HG03280 (cell line): ENCODE measurements at regions not wholly inside any gene's neighbourhood (a gene's known extent, or its start where the extent isn't known, plus 50 kb on each side); places are given as distances from the start of the nearest gene placed in this dataset.
A peak's percentile ranks its signal among the peaks of the same experiment; 100 is the strongest.

Experiments
- ATAC-seq: cut with Tn5 transposase; IDR thresholded peaks from one replicate; pipeline ENCODE4 v1.9.1; 2021; ENCODE audit warnings: mild to moderate bottlenecking, moderate library complexity; ENCODE audit not compliant: unreplicated experiment

DNA sequence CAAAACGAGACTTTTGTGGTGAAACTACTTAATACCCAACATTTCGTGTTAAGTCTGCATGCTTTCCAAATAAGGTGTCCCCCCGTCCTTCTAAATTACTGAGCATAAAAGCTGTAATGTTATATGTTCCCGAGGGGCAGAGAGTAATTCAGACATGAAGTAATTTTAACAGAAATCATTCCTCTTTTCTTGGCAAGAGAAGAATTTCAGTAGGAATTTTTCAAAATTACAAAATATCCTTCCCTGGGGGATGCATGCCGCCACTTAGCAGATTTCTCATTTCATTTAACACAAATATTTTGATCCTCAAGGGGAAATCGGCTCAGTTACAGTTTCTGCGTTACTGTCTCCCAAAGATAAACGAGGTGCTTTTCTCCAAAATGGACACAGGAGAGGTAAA lies 213.2 kb upstream of the RHOBTB1 start:
- no peak for ATAC-seq

DNA sequence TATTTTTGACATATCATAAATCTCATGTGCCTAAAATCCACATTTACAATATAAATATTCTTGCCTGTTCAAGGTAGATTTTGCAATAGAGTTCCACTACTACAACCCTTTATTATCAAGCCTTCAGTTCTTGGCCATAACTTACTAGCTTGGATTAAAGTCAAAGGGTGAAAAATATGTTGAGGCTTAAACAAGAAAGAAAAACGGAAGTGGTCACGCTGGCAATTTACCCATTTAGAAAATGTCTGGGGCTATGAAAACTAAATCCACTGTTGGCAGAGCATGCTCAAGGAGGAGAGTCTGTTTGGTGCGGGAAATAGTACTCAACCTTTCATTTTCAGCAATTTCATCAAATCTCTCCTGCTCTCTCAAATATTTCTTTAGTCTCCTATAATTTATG lies 209.8 kb upstream of the RHOBTB1 start:
- no peak for ATAC-seq

- ATAC-seq = no peak
Measured at GRCh38 chr10:61151059-61151458, 207.1 kb upstream of the RHOBTB1 start.

- no peak for ATAC-seq
Measured at GRCh38 chr10:61148451-61148850, 204.5 kb upstream of the RHOBTB1 start.

GRCh38 chr10:61142987-61143386 lies 199.0 kb upstream of the RHOBTB1 start:
- no peak for ATAC-seq

DNA sequence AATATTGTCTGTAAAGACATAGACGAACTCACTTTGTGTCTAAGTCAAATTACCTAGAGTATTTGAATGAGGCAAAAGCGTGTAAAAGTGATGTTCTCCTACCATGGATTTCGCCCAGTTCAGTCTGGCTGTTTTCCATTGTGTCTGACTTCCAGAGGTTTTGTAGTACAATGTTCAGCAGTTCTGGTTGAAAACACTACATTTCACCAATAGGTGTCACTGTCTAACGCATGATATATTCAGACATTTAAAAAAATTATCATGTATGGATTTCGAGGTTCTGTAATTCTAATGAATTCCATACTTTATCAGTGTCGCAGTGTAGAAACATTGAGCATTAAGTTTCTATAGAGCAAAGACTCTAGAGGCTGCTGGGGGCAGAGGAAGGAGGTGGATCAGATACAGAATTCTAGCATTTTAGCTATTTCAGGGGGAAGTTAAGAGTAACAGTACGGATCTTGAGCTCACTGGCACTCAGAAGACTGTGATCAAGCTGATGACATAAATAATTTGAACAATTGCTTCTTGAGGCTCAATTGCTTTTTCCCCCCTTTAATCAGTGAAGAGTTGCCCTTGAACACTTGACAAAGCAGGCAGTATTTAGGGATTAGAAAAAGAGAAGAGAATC lies 196.9 kb upstream of the RHOBTB1 start:
- ATAC-seq = no peak

- no peak for ATAC-seq
Measured at GRCh38 chr10:61139592-61139953, 195.6 kb upstream of the RHOBTB1 start.

DNA sequence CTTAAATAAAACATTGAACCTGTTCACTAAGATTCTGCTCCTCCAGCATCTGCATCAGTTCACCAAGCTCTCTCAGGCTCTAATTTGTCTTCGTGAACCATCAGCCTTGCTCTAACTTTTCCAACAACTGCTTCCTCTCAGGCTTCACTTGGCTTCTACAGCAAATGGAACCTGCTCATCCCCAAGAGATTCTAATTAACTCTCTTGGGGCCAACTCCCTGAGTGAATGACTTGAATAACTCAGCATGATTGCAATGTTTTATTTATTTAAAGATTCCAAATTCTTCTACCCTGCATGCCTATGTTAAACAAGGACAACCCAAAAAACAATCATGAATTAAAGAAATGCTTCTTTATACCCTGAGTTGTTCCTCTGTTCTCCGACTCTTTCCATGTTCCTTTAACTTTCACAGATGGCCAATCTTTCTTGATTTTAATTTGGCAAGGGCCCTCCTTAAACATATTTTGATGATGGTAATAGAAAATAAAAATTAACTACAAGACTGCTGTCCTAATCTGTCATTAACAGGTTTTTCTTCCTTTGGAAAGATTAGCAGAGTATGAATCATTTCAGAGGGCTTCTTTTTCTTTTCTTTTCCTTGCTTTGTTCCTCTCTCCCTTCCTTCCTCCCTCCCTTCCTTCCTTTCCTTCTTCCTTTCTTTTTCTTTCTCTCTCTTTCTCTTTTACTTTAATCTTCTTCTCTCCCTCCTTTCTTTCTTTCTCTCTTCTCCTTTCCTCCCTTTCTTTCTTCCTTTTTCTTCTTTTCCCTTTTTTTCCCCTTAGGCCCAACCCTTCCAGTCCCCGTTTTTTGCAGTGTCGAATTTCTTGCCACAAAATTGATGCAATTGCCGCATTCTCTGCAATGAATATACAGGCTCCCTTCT lies 195.0 kb upstream of the RHOBTB1 start:
- ATAC-seq = no peak

DNA sequence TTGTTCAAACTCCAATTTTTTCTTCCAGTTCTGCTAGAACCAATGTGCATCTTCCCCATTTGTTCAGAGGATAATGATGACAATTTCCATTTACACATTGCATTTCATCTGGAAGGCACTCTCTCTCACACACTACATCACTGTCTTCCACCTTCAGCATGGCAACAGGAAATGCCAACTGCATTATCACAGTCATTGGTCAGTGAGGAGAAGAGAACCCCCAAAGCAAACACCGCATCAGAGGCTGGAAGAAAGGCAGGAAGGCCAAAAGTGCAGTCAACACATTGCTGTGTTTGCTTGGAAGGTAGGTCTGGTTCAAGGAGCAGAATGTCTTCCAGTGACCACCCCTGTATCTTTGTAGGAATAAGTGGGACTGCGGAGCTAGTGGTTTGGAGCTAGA lies 192.2 kb upstream of the RHOBTB1 start:
- no peak for ATAC-seq

GRCh38 chr10:61135276-61135721 lies 191.3 kb upstream of the RHOBTB1 start:
- peak; percentile 91 for ATAC-seq

DNA sequence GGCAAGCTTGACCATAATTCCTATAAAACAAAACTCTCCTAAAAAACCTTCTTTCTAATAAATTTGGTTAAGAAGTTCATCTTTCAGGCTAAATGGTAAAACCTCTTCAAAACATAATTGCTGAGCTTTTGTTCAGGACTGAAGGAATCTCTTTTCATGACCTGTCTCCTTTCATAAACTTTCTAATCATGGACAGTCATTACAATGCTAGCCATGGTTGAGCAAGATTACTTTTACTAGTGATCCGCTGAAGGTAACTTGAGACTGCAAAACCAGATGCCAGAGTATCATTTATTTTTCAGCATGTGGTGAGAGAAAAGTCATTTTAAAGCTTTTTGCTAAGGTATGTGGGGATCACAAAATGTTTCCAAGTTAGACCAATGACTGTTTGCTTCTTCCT lies 186.4 kb upstream of the RHOBTB1 start:
- no peak for ATAC-seq

GRCh38 chr10:61128196-61128595 lies 184.2 kb upstream of the RHOBTB1 start:
- no peak for ATAC-seq

- ATAC-seq = peak; percentile 57
Measured at GRCh38 chr10:61125560-61126170, 181.7 kb upstream of the RHOBTB1 start.

DNA sequence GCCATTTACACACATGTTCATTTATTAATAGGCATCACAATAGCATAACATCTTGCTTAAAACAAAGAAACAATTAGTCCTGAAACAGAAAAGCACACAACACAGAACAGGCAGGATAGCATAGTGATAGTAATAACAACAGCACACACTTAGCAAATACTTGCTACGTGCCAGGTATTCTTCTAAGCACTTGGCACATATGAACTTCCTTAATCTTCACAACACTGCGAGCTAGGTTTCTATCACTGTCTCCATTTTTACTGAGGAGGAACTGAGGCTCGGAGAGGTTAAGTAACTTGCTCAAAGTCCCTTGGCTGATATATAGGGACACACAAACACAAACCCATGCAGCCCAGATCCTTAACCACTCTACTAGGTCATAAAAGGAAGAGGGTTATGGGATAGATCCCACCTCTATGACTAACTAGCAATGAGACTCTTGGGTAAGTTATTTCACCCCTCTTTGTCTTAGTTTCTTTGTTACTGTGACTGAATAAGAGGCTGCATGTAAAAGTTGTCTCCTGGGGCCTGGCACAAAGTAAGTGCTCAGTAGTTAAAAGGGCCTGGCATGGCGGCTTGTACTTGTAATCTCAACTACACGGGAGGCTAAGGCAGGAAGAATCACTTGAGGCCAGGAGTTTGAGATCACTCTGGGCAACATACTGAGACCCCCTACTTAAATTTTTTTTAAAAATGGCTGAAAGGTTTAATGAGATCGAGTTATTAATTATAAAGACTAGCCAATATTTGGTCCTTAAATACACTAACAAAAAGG lies 181.0 kb upstream of the RHOBTB1 start:
- no peak for ATAC-seq

GRCh38 chr10:61120805-61121204 lies 176.8 kb upstream of the RHOBTB1 start:
- no peak for ATAC-seq

- ATAC-seq = no peak
Measured at GRCh38 chr10:61119573-61119972, 175.6 kb upstream of the RHOBTB1 start.

DNA sequence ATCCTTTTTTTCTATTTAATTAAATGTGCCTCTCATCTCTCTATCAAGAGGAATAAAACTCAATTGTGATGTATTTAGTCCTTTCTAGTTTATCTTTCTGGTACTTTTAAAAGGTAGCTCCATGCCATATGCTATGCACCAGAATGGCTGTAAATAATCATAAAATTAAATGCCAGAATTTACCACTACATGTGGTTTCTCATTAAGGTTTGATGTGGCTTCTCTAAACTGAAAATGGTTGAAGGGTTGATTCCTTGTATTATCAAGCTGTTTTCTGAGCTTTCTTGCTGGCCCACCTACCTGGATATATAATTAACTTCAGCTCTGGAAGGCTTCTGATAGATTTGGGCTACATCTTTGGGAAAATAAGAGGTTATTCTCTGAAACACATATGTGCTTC lies 171.9 kb upstream of the RHOBTB1 start:
- no peak for ATAC-seq

DNA sequence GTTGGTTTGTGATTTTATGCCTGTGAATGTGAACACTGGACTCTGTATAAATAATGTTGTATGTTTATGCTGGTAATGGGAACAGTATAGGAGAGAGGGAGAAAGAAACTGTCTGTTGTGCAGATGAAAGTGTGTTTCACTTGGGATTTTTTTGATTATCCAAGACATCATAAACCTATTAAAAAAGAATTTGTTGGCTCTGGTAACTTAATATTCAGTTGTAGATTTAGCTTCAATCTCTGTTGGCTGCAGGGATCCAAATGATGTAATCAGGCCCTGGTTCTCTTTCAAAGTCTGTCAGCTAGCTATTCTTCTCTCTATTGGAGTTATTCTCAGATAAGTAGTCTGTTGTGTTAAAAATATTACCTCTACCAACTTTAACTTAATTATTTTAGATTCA lies 168.8 kb upstream of the RHOBTB1 start:
- ATAC-seq = no peak

- ATAC-seq = no peak
Measured at GRCh38 chr10:61110936-61111335, 167.0 kb upstream of the RHOBTB1 start.

GRCh38 chr10:61110188-61110844 lies 166.3 kb upstream of the RHOBTB1 start:
- no peak for ATAC-seq

DNA sequence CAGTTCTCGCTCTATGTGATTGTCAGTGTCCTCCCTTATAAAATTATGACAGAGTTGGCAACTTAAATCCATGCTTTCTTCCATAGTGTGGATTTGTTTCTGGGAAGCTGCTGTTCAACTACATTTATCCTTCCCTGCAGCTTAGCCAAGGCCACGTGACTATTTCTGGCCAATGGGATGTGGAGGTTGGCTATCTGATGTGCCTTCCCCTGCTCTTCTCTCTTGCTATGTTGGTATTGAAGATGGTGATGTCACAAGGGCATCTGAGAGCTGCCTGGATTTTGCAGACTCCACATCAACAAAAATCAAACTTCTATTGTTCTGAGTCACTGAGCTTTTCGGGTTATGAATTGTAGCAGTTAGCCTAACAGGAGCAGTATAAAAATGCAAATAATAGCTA lies 164.9 kb upstream of the RHOBTB1 start:
- no peak for ATAC-seq
